Activated naive CD8-positive, alpha-beta T cell treated with anti-CD3 and anti-CD28 coated beads, Interleukin-2, amount 10 ng/mL, durations not matched to agents 7 days and 5 days (primary cell): ENCODE measurements at regions not wholly inside any gene's neighbourhood (a gene's known extent, or its start where the extent isn't known, plus 50 kb on each side); places are given as distances from the start of the nearest gene placed in this dataset.
"Not testable (repeated sequence)": the region's sequence is repeated elsewhere in the genome, so short reads cannot be mapped to it uniquely, and the experiment has no call there.

ENCODE experiments used
- ATAC-seq: fragments of 150-1000 bp; cut with Tn5 transposase; one replicate; pipeline ENCODE4 v1.10.0; 2021; ENCODE audit warnings: low read depth, moderate library complexity
- POLR2A ChIA-PET: fragments of 350-600 bp; sonication (Branson Sonifier 250); formaldehyde crosslinking; loops from one replicate; lab custom pipeline; 2021; ENCODE audit warnings: antibody characterized with exemption; lab: Charles Lee
- DNase-seq: peaks from one replicate; pipeline ENCODE4 v3.0.0; 2021
- H3K27ac Mint-ChIP-seq: one replicate; pipeline ENCODE4 v1.8.0; 2022; ENCODE audit warnings: mild to moderate bottlenecking, mixed read lengths
- H3K27me3 Mint-ChIP-seq: one replicate; pipeline ENCODE4 v1.8.0; 2022; ENCODE audit warnings: mild to moderate bottlenecking, moderate library complexity, mixed read lengths
- H3K36me3 Mint-ChIP-seq: one replicate; pipeline ENCODE4 v1.8.0; 2021; ENCODE audit warnings: mild to moderate bottlenecking, mixed read lengths
- H3K4me1 Mint-ChIP-seq: one replicate; pipeline ENCODE4 v1.8.0; 2021; ENCODE audit warnings: mixed read lengths
- H3K4me3 Mint-ChIP-seq: one replicate; pipeline ENCODE4 v1.8.0; 2022; ENCODE audit warnings: mild to moderate bottlenecking, moderate library complexity, mixed read lengths
- H3K9me3 Mint-ChIP-seq: one replicate; pipeline ENCODE4 v1.8.0; 2021; ENCODE audit warnings: mixed read lengths

GRCh38 chr4:177802661-177803060 lies 360.4 kb upstream of the AGA start:
- no peaks in the 10 kb centered on the region for H3K27me3 Mint-ChIP-seq
- ATAC-seq (no peak), DNase-seq (no peak)
- no peak overlapping the region for H3K4me3 Mint-ChIP-seq
- no peaks in the 10 kb centered on the region for H3K36me3 Mint-ChIP-seq
- no peaks in the 10 kb centered on the region for H3K4me1 Mint-ChIP-seq
- POLR2A ChIA-PET, result no interaction called here
- no peak overlapping the region for H3K27ac Mint-ChIP-seq
- no peaks in the 10 kb centered on the region for H3K9me3 Mint-ChIP-seq

- H3K27ac Mint-ChIP-seq, result no peak overlapping the region
- H3K27me3 Mint-ChIP-seq, result no peaks in the 10 kb centered on the region
- no peaks in the 10 kb centered on the region for H3K36me3 Mint-ChIP-seq
- ATAC-seq (no peak), DNase-seq (no peak)
- POLR2A ChIA-PET, result no interaction called here
- H3K4me3 Mint-ChIP-seq, result no peak overlapping the region
- no peaks in the 10 kb centered on the region for H3K4me1 Mint-ChIP-seq
- no peaks in the 10 kb centered on the region for H3K9me3 Mint-ChIP-seq
Measured at GRCh38 chr4:177803151-177803550, 360.9 kb upstream of the AGA start.

GRCh38 chr4:177809791-177810190 lies 367.6 kb upstream of the AGA start:
- POLR2A ChIA-PET, result no interaction called here
- H3K4me1 Mint-ChIP-seq, result no peaks in the 10 kb centered on the region
- H3K4me3 Mint-ChIP-seq, result no peak overlapping the region
- H3K9me3 Mint-ChIP-seq, result no peaks in the 10 kb centered on the region
- ATAC-seq (no peak), DNase-seq (no peak)
- no peak overlapping the region for H3K27ac Mint-ChIP-seq
- no peaks in the 10 kb centered on the region for H3K27me3 Mint-ChIP-seq
- H3K36me3 Mint-ChIP-seq, result no peaks in the 10 kb centered on the region

- no peak overlapping the region for H3K27ac Mint-ChIP-seq
- no peak overlapping the region for H3K4me3 Mint-ChIP-seq
- DNase-seq (no peak), ATAC-seq (no peak)
- no peaks in the 10 kb centered on the region for H3K4me1 Mint-ChIP-seq
- no peaks in the 10 kb centered on the region for H3K9me3 Mint-ChIP-seq
- POLR2A ChIA-PET, result no interaction called here
- no peaks in the 10 kb centered on the region for H3K36me3 Mint-ChIP-seq
- H3K27me3 Mint-ChIP-seq, result no peaks in the 10 kb centered on the region
Measured at GRCh38 chr4:177810220-177810619, 368.0 kb upstream of the AGA start.

- H3K27ac Mint-ChIP-seq, DNase-seq, H3K27me3 Mint-ChIP-seq, H3K36me3 Mint-ChIP-seq, H3K4me3 Mint-ChIP-seq, H3K9me3 Mint-ChIP-seq, ATAC-seq, POLR2A ChIA-PET, H3K4me1 Mint-ChIP-seq: not testable (repeated sequence)
Measured at GRCh38 chr4:177818392-177818791, 376.2 kb upstream of the AGA start.

GRCh38 chr4:177826973-177827372 lies 384.7 kb upstream of the AGA start:
- POLR2A ChIA-PET, result no interaction called here
- Mint-ChIP-seq H3K9me3 (no peaks in the 10 kb centered on the region), H3K4me1 (no peaks in the 10 kb centered on the region), H3K4me3 (no peak overlapping the region), H3K27ac (no peak overlapping the region), H3K27me3 (no peaks in the 10 kb centered on the region), H3K36me3 (no peaks in the 10 kb centered on the region)
- DNase-seq (no peak), ATAC-seq (no peak)

GRCh38 chr4:177841258-177841657 lies 399.0 kb upstream of the AGA start:
- Mint-ChIP-seq H3K27ac (no peak overlapping the region), H3K9me3 (no peaks in the 10 kb centered on the region), H3K36me3 (no peaks in the 10 kb centered on the region), H3K27me3 (no peaks in the 10 kb centered on the region), H3K4me1 (no peaks in the 10 kb centered on the region), H3K4me3 (no peak overlapping the region)
- DNase-seq (no peak), ATAC-seq (no peak)
- POLR2A ChIA-PET, result no interaction called here

- no peaks in the 10 kb centered on the region for H3K27me3 Mint-ChIP-seq
- DNase-seq (no peak), ATAC-seq (no peak)
- H3K9me3 Mint-ChIP-seq, result peaks cover 2% of the 10 kb centered on the region
- H3K27ac Mint-ChIP-seq, result no peak overlapping the region
- no peak overlapping the region for H3K4me3 Mint-ChIP-seq
- no peaks in the 10 kb centered on the region for H3K4me1 Mint-ChIP-seq
- no peaks in the 10 kb centered on the region for H3K36me3 Mint-ChIP-seq
- POLR2A ChIA-PET, result no interaction called here
Measured at GRCh38 chr4:177853229-177853628, 411.0 kb upstream of the AGA start.

GRCh38 chr4:177855507-177856197 lies 413.4 kb upstream of the AGA start:
- H3K4me3 Mint-ChIP-seq, result no peak overlapping the region
- no peak overlapping the region for H3K27ac Mint-ChIP-seq
- no peaks in the 10 kb centered on the region for H3K27me3 Mint-ChIP-seq
- no peaks in the 10 kb centered on the region for H3K36me3 Mint-ChIP-seq
- POLR2A ChIA-PET, result no interaction called here
- peaks cover 2% of the 10 kb centered on the region for H3K9me3 Mint-ChIP-seq
- H3K4me1 Mint-ChIP-seq, result no peaks in the 10 kb centered on the region
- DNase-seq (no peak), ATAC-seq (no peak)

- no peaks in the 10 kb centered on the region for H3K36me3 Mint-ChIP-seq
- DNase-seq (no peak), ATAC-seq (no peak)
- H3K4me3 Mint-ChIP-seq, result no peak overlapping the region
- H3K27ac Mint-ChIP-seq, result no peak overlapping the region
- H3K4me1 Mint-ChIP-seq, result no peaks in the 10 kb centered on the region
- no peaks in the 10 kb centered on the region for H3K9me3 Mint-ChIP-seq
- POLR2A ChIA-PET, result no interaction called here
- no peaks in the 10 kb centered on the region for H3K27me3 Mint-ChIP-seq
Measured at GRCh38 chr4:177860171-177860570, 417.9 kb upstream of the AGA start.

GRCh38 chr4:177861551-177862094 lies 419.4 kb upstream of the AGA start:
- no peak overlapping the region for H3K27ac Mint-ChIP-seq
- no peak for ATAC-seq
- H3K4me1 Mint-ChIP-seq, result no peaks in the 10 kb centered on the region
- H3K36me3 Mint-ChIP-seq, result no peaks in the 10 kb centered on the region
- no peak for DNase-seq
- H3K27me3 Mint-ChIP-seq, result no peaks in the 10 kb centered on the region
- no peak overlapping the region for H3K4me3 Mint-ChIP-seq
- H3K9me3 Mint-ChIP-seq, result no peaks in the 10 kb centered on the region
- POLR2A ChIA-PET, result no interaction called here

GRCh38 chr4:177862541-177863176 lies 420.4 kb upstream of the AGA start:
- POLR2A ChIA-PET, result no interaction called here
- Mint-ChIP-seq H3K4me3 (no peak overlapping the region), H3K27ac (no peak overlapping the region), H3K36me3 (no peaks in the 10 kb centered on the region), H3K9me3 (no peaks in the 10 kb centered on the region), H3K27me3 (no peaks in the 10 kb centered on the region), H3K4me1 (no peaks in the 10 kb centered on the region)
- ATAC-seq (no peak), DNase-seq (no peak)

- no peak for DNase-seq
Measured at GRCh38 chr4:177879851-177880250, 437.6 kb upstream of the AGA start.

GRCh38 chr4:177895136-177895535 lies 452.9 kb upstream of the AGA start:
- no peaks in the 10 kb centered on the region for H3K4me1 Mint-ChIP-seq
- no peak overlapping the region for H3K4me3 Mint-ChIP-seq
- ATAC-seq (no peak), DNase-seq (no peak)
- H3K27ac Mint-ChIP-seq, result no peak overlapping the region
- POLR2A ChIA-PET, result no interaction called here
- no peaks in the 10 kb centered on the region for H3K36me3 Mint-ChIP-seq
- peaks cover 5% of the 10 kb centered on the region for H3K9me3 Mint-ChIP-seq
- no peaks in the 10 kb centered on the region for H3K27me3 Mint-ChIP-seq

More at GRCh38 chr4:177879851-177880250, 437.6 kb upstream of the AGA start:
- no peaks in the 10 kb centered on the region for H3K27me3 Mint-ChIP-seq
- no peaks in the 10 kb centered on the region for H3K36me3 Mint-ChIP-seq
- H3K4me3 Mint-ChIP-seq, result no peak overlapping the region
- POLR2A ChIA-PET, result no interaction called here
- ATAC-seq, result no peak
- peaks cover 1% of the 10 kb centered on the region for H3K9me3 Mint-ChIP-seq
- no peaks in the 10 kb centered on the region for H3K4me1 Mint-ChIP-seq
- no peak overlapping the region for H3K27ac Mint-ChIP-seq
